CD4-positive, alpha-beta T cell (primary cell): ENCODE measurements at regions not wholly inside any gene's neighbourhood (a gene's known extent, or its start where the extent isn't known, plus 50 kb on each side); places are given as distances from the start of the nearest gene placed in this dataset.
"Not testable (repeated sequence)": the region's sequence is repeated elsewhere in the genome, so short reads cannot be mapped to it uniquely, and the experiment has no call there.

Experiments used
- ATAC-seq: fragments of 200-7000 bp; cut with Tn5 transposase; one replicate; pipeline ENCODE4 v1.10.0; 2022; ENCODE audit warnings: mild to moderate bottlenecking; ENCODE audit not compliant: poor library complexity
- CTCF ChIA-PET: fragments of 350-600 bp; sonication (Branson Sonifier 250); formaldehyde crosslinking; loops from one replicate; lab custom pipeline; 2021; ENCODE audit warnings: antibody characterized with exemption, inconsistent platforms; lab: Charles Lee
- POLR2A ChIA-PET: fragments of 350-600 bp; sonication (Branson Sonifier 250); formaldehyde crosslinking; loops from one replicate; lab custom pipeline; 2021; ENCODE audit warnings: antibody characterized with exemption, inconsistent platforms; lab: Charles Lee
- DNase-seq, 14 experiments: peaks; one replicate each; pipeline ENCODE4 v3.0.0-alpha.2; 2013 to 2020; ENCODE audit warnings: mixed read lengths in 2 of 14
- H3K27ac ChIP-seq, 2 donors: one replicate each; pipeline versions ENCODE4 v1.5.1 to v1.7.0; 2013; ENCODE audit warnings: low read length in 2 of 2, low read depth in 1 of 2, mild to moderate bottlenecking in 1 of 2
- H3K27me3 ChIP-seq, 2 experiments: 1 replicate in 1 of 2; 2 replicates in 1 of 2; pipeline versions ENCODE4 v1.6.1 to v1.7.0; 2013; ENCODE audit warnings: low read length in 2 of 2, control low read depth in 1 of 2, mild to moderate bottlenecking in 1 of 2, moderate library complexity in 1 of 2; ENCODE audit not compliant: insufficient read depth in 2 of 2, control insufficient read depth in 1 of 2
- H3K36me3 ChIP-seq: one replicate; pipeline ENCODE4 v1.6.1; 2013; ENCODE audit warnings: low read length, control low read depth; ENCODE audit not compliant: insufficient read depth
- H3K4me1 ChIP-seq: one replicate; pipeline ENCODE4 v1.6.1; 2013; ENCODE audit warnings: low read length, control low read depth; ENCODE audit not compliant: insufficient read depth
- H3K4me3 ChIP-seq: one replicate; pipeline ENCODE4 v1.5.1; 2013; ENCODE audit warnings: mild to moderate bottlenecking, low read length, moderate library complexity
- H3K9me3 ChIP-seq, 2 experiments: 1 replicate in 1 of 2; 2 replicates in 1 of 2; pipeline versions ENCODE4 v1.6.1 to v1.7.0; 2013; ENCODE audit warnings: low read length in 2 of 2, mild to moderate bottlenecking in 2 of 2, control low read depth in 1 of 2, moderate library complexity in 1 of 2; ENCODE audit not compliant: control insufficient read depth in 1 of 2, insufficient read depth in 1 of 2
- H3K27ac Mint-ChIP-seq: one replicate; pipeline ENCODE4 v1.8.0; 2020; ENCODE audit warnings: mixed read lengths
- H3K27me3 Mint-ChIP-seq: one replicate; pipeline ENCODE4 v1.8.0; 2021; ENCODE audit warnings: mixed read lengths
- H3K36me3 Mint-ChIP-seq: one replicate; pipeline ENCODE4 v1.8.0; 2021; ENCODE audit warnings: low read depth, mixed read lengths
- H3K4me1 Mint-ChIP-seq: one replicate; pipeline ENCODE4 v1.8.0; 2021; ENCODE audit warnings: low read depth, mixed read lengths
- H3K4me3 Mint-ChIP-seq: one replicate; pipeline ENCODE4 v1.8.0; 2020; ENCODE audit warnings: mild to moderate bottlenecking, mixed read lengths
- H3K9me3 Mint-ChIP-seq: one replicate; pipeline ENCODE4 v1.8.0; 2020; ENCODE audit warnings: mixed read lengths
- intact Hi-C, 2 experiments: fragments of 100-400 bp; cut with DNase I in 1 of 2; cut with micrococcal nuclease in 1 of 2; formaldehyde crosslinking; loops; one replicate each; pipeline versions ENCODE4 v1.15.1 to v1.9.0; 2023 to 2025; cut with DNase I, micrococcal nuclease
- TF ChIP-seq, protein P1 (sequence below): fragments of 200-600 bp; IDR thresholded peaks from one replicate; pipeline ENCODE4 v1.8.0; 2022; ENCODE audit warnings: antibody characterized with exemption, mild to moderate bottlenecking

DNA sequence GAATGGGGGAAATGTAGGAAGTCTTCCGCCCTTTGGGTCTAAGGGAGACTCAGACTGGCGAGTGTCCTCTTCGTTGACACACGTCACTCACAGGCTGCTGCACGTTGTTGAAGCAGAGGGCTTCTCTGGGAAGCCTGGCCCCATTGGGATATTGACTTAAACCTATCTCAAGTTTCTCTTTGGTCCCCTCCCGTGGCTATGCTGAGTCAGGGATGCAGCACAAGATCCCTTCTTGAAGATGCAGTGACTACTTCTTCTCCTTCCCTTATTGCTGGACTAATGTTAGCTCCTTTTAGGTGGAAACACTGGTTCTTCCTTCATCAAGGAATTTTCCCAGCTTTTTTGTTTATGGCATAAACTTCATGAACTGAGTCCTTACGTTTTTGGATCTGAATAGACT, 89.8 kb upstream of the CCDC71L start:
- ChIA-PET CTCF (no interaction called here), POLR2A (no interaction called here)
- intact Hi-C loops: no loop called here
- Histone ChIP-seq H3K27ac (no peak overlapping the region), H3K9me3 (no peaks in the 10 kb centered on the region), H3K4me3 (no peak overlapping the region), H3K4me1 (no peaks in the 10 kb centered on the region), H3K27me3 (no peaks in the 10 kb centered on the region), H3K36me3 (no peaks in the 10 kb centered on the region)
- no peak for ATAC-seq
- Mint-ChIP-seq H3K27me3 (peaks cover 7% of the 10 kb centered on the region), H3K9me3 (no peaks in the 10 kb centered on the region), H3K4me1 (no peaks in the 10 kb centered on the region), H3K4me3 (no peak overlapping the region), H3K36me3 (no peaks in the 10 kb centered on the region), H3K27ac (no peak overlapping the region)
- DNase-seq: no peak
- TF ChIP-seq, protein P1, sequence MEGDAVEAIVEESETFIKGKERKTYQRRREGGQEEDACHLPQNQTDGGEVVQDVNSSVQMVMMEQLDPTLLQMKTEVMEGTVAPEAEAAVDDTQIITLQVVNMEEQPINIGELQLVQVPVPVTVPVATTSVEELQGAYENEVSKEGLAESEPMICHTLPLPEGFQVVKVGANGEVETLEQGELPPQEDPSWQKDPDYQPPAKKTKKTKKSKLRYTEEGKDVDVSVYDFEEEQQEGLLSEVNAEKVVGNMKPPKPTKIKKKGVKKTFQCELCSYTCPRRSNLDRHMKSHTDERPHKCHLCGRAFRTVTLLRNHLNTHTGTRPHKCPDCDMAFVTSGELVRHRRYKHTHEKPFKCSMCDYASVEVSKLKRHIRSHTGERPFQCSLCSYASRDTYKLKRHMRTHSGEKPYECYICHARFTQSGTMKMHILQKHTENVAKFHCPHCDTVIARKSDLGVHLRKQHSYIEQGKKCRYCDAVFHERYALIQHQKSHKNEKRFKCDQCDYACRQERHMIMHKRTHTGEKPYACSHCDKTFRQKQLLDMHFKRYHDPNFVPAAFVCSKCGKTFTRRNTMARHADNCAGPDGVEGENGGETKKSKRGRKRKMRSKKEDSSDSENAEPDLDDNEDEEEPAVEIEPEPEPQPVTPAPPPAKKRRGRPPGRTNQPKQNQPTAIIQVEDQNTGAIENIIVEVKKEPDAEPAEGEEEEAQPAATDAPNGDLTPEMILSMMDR: no peak

DNA sequence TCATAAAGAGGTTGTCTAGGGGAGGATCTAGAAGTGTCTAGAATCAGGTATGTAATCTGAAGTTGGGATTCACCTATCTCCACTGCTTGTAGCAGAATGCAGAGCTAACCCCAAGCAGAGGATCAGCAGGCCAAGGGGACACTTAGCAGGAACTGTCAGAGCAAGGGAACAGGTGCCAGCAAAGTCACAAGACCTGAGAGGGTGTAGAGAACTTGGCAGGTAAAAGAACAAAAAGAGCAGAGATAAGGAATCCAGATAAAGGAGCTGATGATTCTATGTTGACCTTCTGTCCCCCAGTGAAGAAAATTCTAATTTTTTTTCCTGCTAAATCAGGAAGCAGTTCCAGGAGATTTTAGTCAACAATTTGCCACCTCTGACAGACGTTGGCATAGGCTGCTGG, 91.4 kb upstream of the CCDC71L start:
- Mint-ChIP-seq H3K4me3 (no peak overlapping the region), H3K4me1 (no peaks in the 10 kb centered on the region), H3K27ac (no peak overlapping the region), H3K9me3 (no peaks in the 10 kb centered on the region), H3K36me3 (no peaks in the 10 kb centered on the region), H3K27me3 (peaks cover 7% of the 10 kb centered on the region)
- CTCF ChIA-PET: no interaction called here
- DNase-seq: no peak
- ATAC-seq: no peak
- TF ChIP-seq, protein P1: no peak
- H3K27ac ChIP-seq: no peak overlapping the region
- POLR2A ChIA-PET: no interaction called here
- no peaks in the 10 kb centered on the region for H3K4me1 ChIP-seq
- H3K36me3 ChIP-seq: no peaks in the 10 kb centered on the region
- no peak overlapping the region for H3K4me3 ChIP-seq
- intact Hi-C loops: no loop called here
- no peaks in the 10 kb centered on the region for H3K9me3 ChIP-seq
- no peaks in the 10 kb centered on the region for H3K27me3 ChIP-seq

DNA sequence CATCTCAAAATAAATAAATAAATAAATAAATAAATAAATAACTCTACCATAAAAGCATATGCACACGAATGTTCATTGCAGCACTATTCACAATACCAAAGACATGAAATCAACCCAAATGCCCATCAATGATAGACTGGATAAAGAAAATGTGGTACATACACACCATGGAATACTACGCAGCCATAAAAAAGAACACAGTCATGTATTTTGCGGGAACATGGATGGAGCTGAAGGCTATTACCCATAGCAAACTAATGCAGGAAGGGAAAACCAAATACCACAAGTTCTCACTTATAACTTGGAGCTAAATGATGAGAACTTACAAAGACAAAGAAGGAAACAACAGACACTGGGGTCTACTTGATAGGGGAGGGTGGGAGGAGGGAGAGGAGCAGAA, 94.1 kb upstream of the CCDC71L start:
- H3K9me3 Mint-ChIP-seq, H3K4me1 Mint-ChIP-seq, H3K4me3 ChIP-seq, POLR2A ChIA-PET, H3K36me3 ChIP-seq, H3K27me3 ChIP-seq, H3K4me3 Mint-ChIP-seq, ATAC-seq, H3K4me1 ChIP-seq, DNase-seq, H3K27ac ChIP-seq, intact Hi-C loops, H3K27me3 Mint-ChIP-seq, H3K36me3 Mint-ChIP-seq, CTCF ChIA-PET, H3K27ac Mint-ChIP-seq, H3K9me3 ChIP-seq: not testable (repeated sequence)

DNA sequence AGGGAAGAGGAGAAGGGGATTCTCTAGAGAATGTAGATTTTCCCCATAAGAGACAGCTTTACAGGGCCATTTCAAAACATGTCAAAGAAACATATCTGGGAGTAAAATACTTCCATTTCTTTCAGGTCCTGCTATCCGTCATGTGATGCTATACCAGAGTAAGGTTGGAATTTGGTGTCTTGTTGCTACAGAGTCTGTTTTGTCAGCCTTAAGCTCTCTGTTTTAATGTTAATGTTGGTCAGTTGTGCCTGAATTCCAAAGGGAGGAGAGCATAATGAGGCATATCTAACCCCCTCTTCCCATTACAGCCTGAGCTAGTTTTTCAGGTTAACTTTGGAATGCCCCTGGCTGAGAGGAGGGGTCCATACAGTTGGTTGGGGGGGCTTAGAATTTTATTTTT, 94.7 kb upstream of the CCDC71L start:
- no peaks in the 10 kb centered on the region for H3K9me3 Mint-ChIP-seq
- CTCF ChIA-PET: interaction anchor here (0.6 kb wide), 1 partner anchor 869 kb away, joined by 4 read pairs; no protein-coding TSS in a partner anchor
- POLR2A ChIA-PET: no interaction called here
- no peaks in the 10 kb centered on the region for H3K36me3 Mint-ChIP-seq
- no peak overlapping the region for H3K27ac ChIP-seq
- intact Hi-C loops: no loop called here
- TF ChIP-seq, protein P1: no peak
- H3K9me3 ChIP-seq: no peaks in the 10 kb centered on the region
- H3K4me3 Mint-ChIP-seq: no peak overlapping the region
- H3K27me3 Mint-ChIP-seq: peaks cover 3% of the 10 kb centered on the region
- H3K27me3 ChIP-seq: no peaks in the 10 kb centered on the region
- no peak for ATAC-seq
- no peak overlapping the region for H3K27ac Mint-ChIP-seq
- H3K4me1 ChIP-seq: no peaks in the 10 kb centered on the region
- no peak for DNase-seq
- H3K4me1 Mint-ChIP-seq: no peaks in the 10 kb centered on the region
- no peaks in the 10 kb centered on the region for H3K36me3 ChIP-seq
- H3K4me3 ChIP-seq: no peak overlapping the region
